GM12891 (cell line): ENCODE measurements at regions not wholly inside any gene's neighbourhood (a gene's known extent, or its start where the extent isn't known, plus 50 kb on each side); places are given as distances from the start of the nearest gene placed in this dataset.

Experiments
- DNase-seq: peaks from one replicate; pipeline ENCODE4 v3.0.0; 2011; ENCODE audit warnings: low spot score; ENCODE audit not compliant: insufficient read length
- FAIRE-seq: peaks from 2 replicates; lab custom pipeline; 2011; peaks lifted over from hg19 to GRCh38; lab: Jason Lieb, UNC
- PAX5 ChIP-seq: IDR thresholded peaks from 2 replicates; pipeline ENCODE4 v1.6.1; 2011; ENCODE audit warnings: low read length, moderate library complexity, mild to moderate bottlenecking; ENCODE audit not compliant: insufficient read depth, severe bottlenecking
- POLR2A ChIP-seq: IDR thresholded peaks from 2 replicates; pipeline ENCODE4 v1.6.1; 2011; ENCODE audit warnings: low read depth, low read length, control low read depth
- POLR2AphosphoS5 ChIP-seq: IDR thresholded peaks from 2 replicates; pipeline ENCODE4 v1.6.1; 2011; ENCODE audit warnings: low read depth, low read length, control low read depth
- POU2F2 ChIP-seq: IDR thresholded peaks from 2 replicates; pipeline ENCODE4 v1.6.1; 2011; ENCODE audit warnings: low read depth, mild to moderate bottlenecking, control low read depth, low read length, moderate library complexity
- SPI1 ChIP-seq: IDR thresholded peaks from 2 replicates; pipeline ENCODE4 v1.6.1; 2011; ENCODE audit warnings: low read depth, low read length, control low read depth
- TAF1 ChIP-seq: IDR thresholded peaks from 2 replicates; pipeline ENCODE4 v1.6.1; 2011; ENCODE audit warnings: low read depth, low read length, control low read depth

GRCh38 chr3:162211470-162211869, 714.9 kb downstream of the OTOL1 start:
- FAIRE-seq, result no peak
- TF ChIP-seq PAX5 (no peak), POLR2A (no peak), POU2F2 (no peak), SPI1 (no peak), POLR2AphosphoS5 (no peak)

DNA sequence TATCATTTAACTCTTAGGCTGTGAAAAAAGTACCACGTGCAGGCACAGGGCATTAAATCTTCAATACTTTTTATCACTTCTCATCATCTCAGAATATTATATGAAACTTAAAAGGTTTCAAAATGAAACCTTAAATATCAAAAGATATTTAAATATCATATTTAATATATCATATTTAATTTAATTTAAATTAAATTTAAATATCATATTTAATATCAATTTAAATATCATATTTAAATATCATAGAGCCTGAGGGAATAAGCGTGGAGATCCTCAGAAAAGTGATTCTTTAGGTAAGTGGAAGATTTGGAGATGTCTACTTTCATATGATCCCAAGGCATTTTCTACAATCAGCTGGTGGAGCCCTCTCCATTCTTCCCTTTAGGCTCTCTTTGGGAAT, 716.6 kb downstream of the OTOL1 start:
- TF ChIP-seq SPI1, result no peak
- no peak for TF ChIP-seq POLR2AphosphoS5
- no peak for TF ChIP-seq POLR2A
- TF ChIP-seq PAX5, result no peak
- TF ChIP-seq TAF1, result no peak
- no peak for TF ChIP-seq POU2F2
- no peak for FAIRE-seq

More at GRCh38 chr3:162211470-162211869, 714.9 kb downstream of the OTOL1 start:
- no peak for DNase-seq

DNA sequence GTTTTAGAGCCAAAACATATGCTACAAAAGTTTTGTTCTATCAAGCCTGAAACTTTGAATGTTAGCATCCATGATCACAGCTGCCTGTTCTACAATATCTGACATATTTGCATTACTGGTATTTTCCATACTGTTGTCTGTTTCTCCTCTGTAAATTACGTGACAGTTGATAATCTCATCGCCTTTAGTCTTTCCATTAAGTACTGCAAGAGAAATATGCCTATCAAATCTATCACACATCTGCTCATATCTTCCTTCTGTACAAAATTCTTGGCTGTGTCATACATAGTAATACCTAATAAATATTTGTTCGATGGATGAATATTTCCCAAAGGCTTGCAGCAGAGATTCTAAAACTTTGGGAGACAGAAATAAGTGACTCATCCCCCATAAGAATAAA, 717.3 kb downstream of the OTOL1 start:
- no peak for DNase-seq
- no peak for FAIRE-seq
- TF ChIP-seq PAX5, result no peak
- TF ChIP-seq POLR2A, result no peak
- TF ChIP-seq SPI1, result no peak
- TF ChIP-seq TAF1, result no peak
- TF ChIP-seq POLR2AphosphoS5, result no peak
- TF ChIP-seq POU2F2, result no peak

More for the DNA sequence above, 716.6 kb downstream of the OTOL1 start:
- DNase-seq, result no peak

DNA sequence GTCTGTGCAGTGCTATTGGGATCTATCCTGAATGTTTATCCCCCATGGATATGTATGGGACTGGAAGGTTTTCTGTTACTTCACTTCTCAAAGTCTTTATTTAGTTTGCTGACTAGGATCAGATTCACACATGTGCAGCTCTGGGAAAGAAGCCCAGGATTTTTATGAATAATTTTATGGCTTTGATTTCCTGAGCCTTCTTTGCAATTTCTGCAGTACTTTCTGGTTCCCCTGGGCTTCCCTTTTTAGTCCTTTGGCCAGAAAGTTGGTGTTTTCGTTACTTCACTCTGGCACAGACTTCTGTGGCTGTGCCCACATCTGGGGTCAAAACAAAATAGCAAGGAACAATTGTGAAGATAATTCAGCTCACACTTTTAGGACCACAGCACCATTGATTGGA, 721.0 kb downstream of the OTOL1 start:
- TF ChIP-seq SPI1 (no peak), POLR2A (no peak), POLR2AphosphoS5 (no peak)
- no peak for DNase-seq
- FAIRE-seq, result no peak

GRCh38 chr3:162218479-162218878, 721.9 kb downstream of the OTOL1 start:
- FAIRE-seq (no peak), DNase-seq (no peak)
- TF ChIP-seq SPI1 (no peak), POLR2AphosphoS5 (no peak)

GRCh38 chr3:162224746-162225145, 728.1 kb downstream of the OTOL1 start:
- TF ChIP-seq PAX5, result no peak
- TF ChIP-seq POU2F2, result no peak
- no peak for TF ChIP-seq TAF1
- TF ChIP-seq POLR2AphosphoS5, result no peak
- no peak for TF ChIP-seq POLR2A
- no peak for TF ChIP-seq SPI1
- DNase-seq, result no peak
- no peak for FAIRE-seq

- FAIRE-seq, result no peak
- no peak for TF ChIP-seq POU2F2
- no peak for TF ChIP-seq SPI1
- no peak for TF ChIP-seq TAF1
- no peak for TF ChIP-seq POLR2A
- DNase-seq, result no peak
These were observed 740.3 kb downstream of the OTOL1 start for GRCh38 chr3:162236949-162237348.

DNA sequence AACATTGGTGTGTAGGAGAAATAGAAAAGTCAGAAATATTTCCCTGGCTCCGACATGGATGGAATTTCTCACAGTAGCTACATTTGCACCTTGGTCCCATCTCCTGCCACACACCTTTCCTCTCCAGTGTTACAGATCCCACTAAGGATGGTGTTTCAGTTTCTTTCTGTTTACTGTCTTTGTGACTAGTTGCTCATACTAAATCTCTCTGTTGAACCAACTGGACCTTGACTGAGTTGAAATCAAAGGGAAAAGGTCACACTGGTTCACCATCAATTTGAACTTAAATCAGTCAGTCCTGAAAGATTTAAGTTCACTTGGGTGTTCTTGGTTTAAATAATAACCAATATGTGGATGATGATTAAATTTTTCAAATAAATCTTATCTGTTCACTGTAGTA, 754.2 kb downstream of the OTOL1 start:
- DNase-seq (no peak), FAIRE-seq (no peak)
- TF ChIP-seq PAX5, result no peak
- TF ChIP-seq POLR2AphosphoS5, result no peak
- no peak for TF ChIP-seq POLR2A
- TF ChIP-seq TAF1, result no peak
- no peak for TF ChIP-seq POU2F2

GRCh38 chr3:162262129-162262528, 765.5 kb downstream of the OTOL1 start:
- FAIRE-seq (no peak), DNase-seq (no peak)
- no peak for TF ChIP-seq SPI1
- TF ChIP-seq POLR2AphosphoS5, result no peak
- TF ChIP-seq PAX5, result no peak
- no peak for TF ChIP-seq POU2F2
- no peak for TF ChIP-seq POLR2A
- TF ChIP-seq TAF1, result no peak

DNA sequence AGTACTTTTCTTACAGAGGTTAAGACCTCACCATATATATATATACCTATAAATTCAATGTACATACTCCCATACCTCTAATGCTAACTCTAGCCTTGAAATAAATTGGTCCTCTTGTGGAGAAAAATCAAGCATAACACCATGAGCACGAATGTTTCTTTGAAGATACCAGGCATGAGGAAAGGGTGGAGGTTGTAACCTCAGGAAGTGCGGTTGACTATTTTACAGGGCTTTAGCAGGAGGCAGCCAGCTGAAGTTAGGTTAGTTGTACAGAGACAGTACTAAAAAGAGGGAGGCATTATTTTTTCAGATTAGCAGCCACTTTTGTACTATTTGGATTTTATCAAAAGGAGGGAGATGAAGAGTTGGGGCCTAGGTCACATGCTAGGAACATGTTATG, 767.0 kb downstream of the OTOL1 start:
- DNase-seq (no peak), FAIRE-seq (no peak)
- TF ChIP-seq SPI1, result no peak
- no peak for TF ChIP-seq TAF1
- no peak for TF ChIP-seq POLR2A
- no peak for TF ChIP-seq POLR2AphosphoS5
- no peak for TF ChIP-seq POU2F2
- no peak for TF ChIP-seq PAX5
